HG03378 (cell line): ENCODE measurements at regions not wholly inside any gene's neighbourhood (a gene's known extent, or its start where the extent isn't known, plus 50 kb on each side); places are given as distances from the start of the nearest gene placed in this dataset.
A peak's percentile ranks its signal among the peaks of the same experiment; 100 is the strongest.

Source experiments
- ATAC-seq: cut with Tn5 transposase; IDR thresholded peaks from one replicate; pipeline ENCODE4 v1.9.1; 2021; ENCODE audit warnings: mild to moderate bottlenecking, moderate library complexity; ENCODE audit not compliant: unreplicated experiment

GRCh38 chr15:89421219-89421618 is 75.2 kb downstream of the RHCG start:
- ATAC-seq: no peak

GRCh38 chr15:89419370-89419984 is 76.9 kb downstream of the RHCG start:
- no peak for ATAC-seq

- ATAC-seq: no peak
Observed at GRCh38 chr15:89417206-89417725, 79.1 kb downstream of the RHCG start.

- peak; percentile 74 for ATAC-seq
Observed at GRCh38 chr15:89416339-89417183, 79.8 kb downstream of the RHCG start.

GRCh38 chr15:89414571-89414970 is 79.9 kb upstream of the POLG start:
- no peak for ATAC-seq

GRCh38 chr15:89413877-89414276 is 79.3 kb upstream of the POLG start:
- ATAC-seq: no peak

GRCh38 chr15:89412905-89413411 is 78.3 kb upstream of the POLG start:
- ATAC-seq: no peak

GRCh38 chr15:89410039-89410435 is 75.4 kb upstream of the POLG start:
- ATAC-seq: no peak

GRCh38 chr15:89409184-89410038 is 74.8 kb upstream of the POLG start:
- no peak for ATAC-seq

GRCh38 chr15:89408372-89409183 is 74.0 kb upstream of the POLG start:
- no peak for ATAC-seq

GRCh38 chr15:89406940-89407607 is 72.5 kb upstream of the POLG start:
- no peak for ATAC-seq

- no peak for ATAC-seq
Observed at GRCh38 chr15:89406218-89406939, 71.8 kb upstream of the POLG start.

GRCh38 chr15:89405494-89405893 is 70.9 kb upstream of the POLG start:
- ATAC-seq: no peak

- ATAC-seq: no peak
Observed at GRCh38 chr15:89404023-89404422, 69.4 kb upstream of the POLG start.

- ATAC-seq: no peak
Observed at GRCh38 chr15:89402518-89402805, 67.8 kb upstream of the POLG start.

- no peak for ATAC-seq
Observed at GRCh38 chr15:89401631-89402517, 67.2 kb upstream of the POLG start.

- no peak for ATAC-seq
Observed at GRCh38 chr15:89400782-89401545, 66.3 kb upstream of the POLG start.
